IMR-90 (cell line): ENCODE measurements at regions not wholly inside any gene's neighbourhood (a gene's known extent, or its start where the extent isn't known, plus 50 kb on each side); places are given as distances from the start of the nearest gene placed in this dataset.

Experiments used
- ATAC-seq: fragments of 200-7000 bp; cut with Tn5 transposase; 2 replicates; pipeline ENCODE4 v1.9.1; 2020; ENCODE audit warnings: low read depth, mild to moderate bottlenecking, moderate library complexity
- BruUV-seq: library from RNA; stranded (reverse); fragments of 400-500 nt; replicated peaks from 2 replicates; lab custom pipeline; 2021; lab: Mats Ljungman, UMichigan
- CTCF ChIA-PET: fragments of 300-600 bp; formaldehyde crosslinking; extraction: SDS; loops from one replicate; lab custom pipeline; 2021; ENCODE audit warnings: antibody characterized with exemption; lab: Yijun Ruan, JAX
- POLR2A ChIA-PET: fragments of 300-600 bp; sonication (Branson Sonifier 250); formaldehyde crosslinking; loops from one replicate; lab custom pipeline; 2022; ENCODE audit warnings: antibody characterized with exemption; ENCODE audit not compliant: unreplicated experiment; lab: Charles Lee
- DNase-seq: peaks from one replicate; pipeline ENCODE4 v3.0.0; 2013
- H2AFZ ChIP-seq: replicated peaks from 2 replicates; pipeline ENCODE3; 2013; ENCODE audit warnings: low read length, mild to moderate bottlenecking; ENCODE audit not compliant: poor library complexity
- H2AK5ac ChIP-seq: 2 replicates; pipeline ENCODE4 v1.6.1; 2013; ENCODE audit warnings: low read depth, low read length, inconsistent platforms
- H2AK9ac ChIP-seq: replicated peaks from 2 replicates; pipeline ENCODE3; 2013; ENCODE audit warnings: mild to moderate bottlenecking, low read depth, low read length, moderate library complexity; ENCODE audit not compliant: poor library complexity
- H2BK120ac ChIP-seq: 2 replicates; pipeline ENCODE4 v1.6.1; 2013; ENCODE audit warnings: low read depth, low read length, inconsistent platforms
- H2BK15ac ChIP-seq: 3 replicates; pipeline ENCODE4 v1.6.1; 2013; ENCODE audit warnings: low read depth, low read length, inconsistent platforms
- H2BK20ac ChIP-seq: 2 replicates; pipeline ENCODE4 v1.6.1; 2013; ENCODE audit warnings: low read depth, mild to moderate bottlenecking, inconsistent platforms, low read length, moderate library complexity
- H2BK5ac ChIP-seq: 2 replicates; pipeline ENCODE4 v1.6.1; 2013; ENCODE audit warnings: mild to moderate bottlenecking, low read depth, low read length, inconsistent platforms; ENCODE audit not compliant: poor library complexity, severe bottlenecking
- H3K14ac ChIP-seq: replicated peaks from 2 replicates; pipeline ENCODE4 v1.6.1; 2013; ENCODE audit warnings: low read depth, low read length, inconsistent platforms
- H3K18ac ChIP-seq: 2 replicates; pipeline ENCODE4 v1.6.1; 2013; ENCODE audit warnings: low read depth, low read length, control low read depth
- H3K23ac ChIP-seq: 2 replicates; pipeline ENCODE4 v1.6.1; 2013; ENCODE audit warnings: low read depth, low read length, inconsistent platforms
- H3K27ac ChIP-seq: 2 replicates; pipeline ENCODE4 v1.5.1; 2013; ENCODE audit warnings: mild to moderate bottlenecking, control low read depth, low read length; ENCODE audit not compliant: insufficient read depth
- H3K27me3 ChIP-seq: 2 replicates; pipeline ENCODE4 v1.6.1; 2013; ENCODE audit warnings: low read length; ENCODE audit not compliant: control insufficient read depth, insufficient read depth
- H3K36me3 ChIP-seq: 2 replicates; pipeline ENCODE4 v1.6.1; 2013; ENCODE audit warnings: low read length, mixed read lengths; ENCODE audit not compliant: control insufficient read depth, insufficient read depth
- H3K4ac ChIP-seq: 2 replicates; pipeline ENCODE4 v1.6.1; 2013; ENCODE audit warnings: low read depth, low read length, inconsistent platforms
- H3K4me1 ChIP-seq: 2 replicates; pipeline ENCODE4 v1.6.1; 2013; ENCODE audit warnings: low read length, mixed read lengths; ENCODE audit not compliant: control insufficient read depth, insufficient read depth
- H3K4me2 ChIP-seq: 2 replicates; pipeline ENCODE4 v1.6.1; 2013; ENCODE audit warnings: low read depth, mild to moderate bottlenecking, control low read depth, low read length, moderate library complexity
- H3K4me3 ChIP-seq: 2 replicates; pipeline ENCODE4 v1.5.1; 2013; ENCODE audit warnings: low read depth, mild to moderate bottlenecking, control low read depth, low read length, moderate library complexity; ENCODE audit not compliant: insufficient read depth
- H3K56ac ChIP-seq: 2 replicates; pipeline ENCODE4 v1.6.1; 2013; ENCODE audit warnings: low read length, inconsistent platforms; ENCODE audit not compliant: insufficient read depth; ENCODE audit errors: extremely low read depth
- H3K79me1 ChIP-seq, 2 experiments: 2 replicates each; pipeline ENCODE4 v1.6.1; 2013; ENCODE audit warnings: low read length in 2 of 2, inconsistent platforms in 1 of 2, low read depth in 1 of 2
- H3K9ac ChIP-seq: 2 replicates; pipeline ENCODE4 v1.6.1; 2013; ENCODE audit warnings: low read depth, low read length, control low read depth
- H3K9me1 ChIP-seq: 2 replicates; pipeline ENCODE4 v1.6.1; 2013; ENCODE audit warnings: low read length, inconsistent platforms; ENCODE audit not compliant: insufficient read depth
- H3K9me3 ChIP-seq: 2 replicates; pipeline ENCODE4 v1.6.1; 2013; ENCODE audit warnings: low read length; ENCODE audit not compliant: control insufficient read depth, insufficient read depth
- H4K20me1 ChIP-seq: 2 replicates; pipeline ENCODE4 v1.6.1; 2013; ENCODE audit warnings: low read length, inconsistent platforms; ENCODE audit not compliant: insufficient read depth
- H4K5ac ChIP-seq: 2 replicates; pipeline ENCODE4 v1.6.1; 2013; ENCODE audit warnings: mild to moderate bottlenecking, low read depth, low read length, control low read depth
- H4K8ac ChIP-seq, 2 experiments: 2 replicates each; pipeline ENCODE4 v1.6.1; 2013; ENCODE audit warnings: low read depth in 2 of 2, low read length in 2 of 2, control low read depth in 1 of 2, inconsistent platforms in 1 of 2
- H4K91ac ChIP-seq: 2 replicates; pipeline ENCODE4 v1.6.1; 2013; ENCODE audit warnings: low read depth, low read length, inconsistent platforms; ENCODE audit not compliant: insufficient read depth
- BHLHE40 ChIP-seq: fragments of 150-350 bp; IDR thresholded peaks from 2 replicates; pipeline ENCODE4 v1.6.1; 2016; ENCODE audit warnings: mild to moderate bottlenecking, low read depth, low read length
- CTCF ChIP-seq: conservative IDR thresholded peaks from 2 replicates; pipeline ENCODE4 v1.5.1; 2012; ENCODE audit warnings: mild to moderate bottlenecking, low read depth, low read length, improper control_type of control experiment
- FOS ChIP-seq: fragments of 150-350 bp; IDR thresholded peaks from 2 replicates; pipeline ENCODE4 v1.6.1; 2016; ENCODE audit warnings: low read depth, low read length
- MAFK ChIP-seq: IDR thresholded peaks from 2 replicates; pipeline ENCODE4 v1.6.1; 2012; ENCODE audit warnings: low read depth, low read length, improper control_type of control experiment
- MAZ ChIP-seq: IDR thresholded peaks from 2 replicates; pipeline ENCODE4 v1.6.1; 2012; ENCODE audit warnings: low read depth, mild to moderate bottlenecking, low read length, improper control_type of control experiment, moderate library complexity, borderline replicate concordance
- MXI1 ChIP-seq: IDR thresholded peaks from 2 replicates; pipeline ENCODE4 v1.6.1; 2012; ENCODE audit warnings: low read depth, mild to moderate bottlenecking, low read length, moderate library complexity, borderline replicate concordance
- NFE2L2 ChIP-seq: fragments of 150-350 bp; IDR thresholded peaks from 2 replicates; pipeline ENCODE4 v1.6.1; 2016; ENCODE audit warnings: low read depth, mild to moderate bottlenecking, low read length
- RAD21 ChIP-seq: IDR thresholded peaks from 2 replicates; pipeline ENCODE4 v1.6.1; 2012; ENCODE audit warnings: low read length, improper control_type of control experiment
- RCOR1 ChIP-seq: IDR thresholded peaks from 2 replicates; pipeline ENCODE4 v1.6.1; 2012; ENCODE audit warnings: mild to moderate bottlenecking, low read length, improper control_type of control experiment; ENCODE audit not compliant: insufficient replicate concordance
- SMC3 ChIP-seq: fragments of 150-350 bp; IDR thresholded peaks from 2 replicates; pipeline ENCODE4 v1.6.1; 2016; ENCODE audit warnings: low read depth, mild to moderate bottlenecking, antibody characterized with exemption, low read length, moderate library complexity
- WGBS, 2 experiments: methylation state at CpG; one replicate each; pipeline versions ENCODE4 v1.1.5 to v1.1.7; 2013; ENCODE audit warnings: missing lambda C conversion rate in 2 of 2; ENCODE audit not compliant: insufficient read length in 1 of 2; ENCODE audit errors: extremely low coverage in 2 of 2; 5-methylcytosine and 5-hydroxymethylcytosine counted together
- dilution Hi-C: fragments of 300-500 bp; cut with HindIII; formaldehyde crosslinking; loops from one replicate; pipeline ENCODE4 v1.14.3; 2018; ENCODE audit warnings: low sequenced_read_pairs; ENCODE audit not compliant: unreplicated experiment
- in situ Hi-C: fragments of 300-500 bp; cut with MboI; formaldehyde crosslinking; loops from 3 replicates; pipeline ENCODE4 v1.14.3; 2019; ENCODE audit warnings: low sequenced_read_pairs, inconsistent platforms, mixed read lengths
- intact Hi-C: fragments of 100-400 bp; cut with micrococcal nuclease; formaldehyde crosslinking; loops from 2 replicates; pipeline ENCODE4 v1.10.0; 2022
- TF ChIP-seq, protein P1 (sequence below): fragments of 150-350 bp; IDR thresholded peaks from 2 replicates; pipeline ENCODE4 v1.6.1; 2017; ENCODE audit warnings: mild to moderate bottlenecking, antibody characterized with exemption, low read length, low read depth
- TF ChIP-seq, protein P2 (sequence below): fragments of 150-350 bp; IDR thresholded peaks from 2 replicates; pipeline ENCODE4 v1.6.1; 2016; ENCODE audit warnings: low read depth, mild to moderate bottlenecking, low read length, moderate library complexity, borderline replicate concordance

GRCh38 chr3:22634433-22634832 lies 568.7 kb upstream of the UBE2E2 start:
- Histone ChIP-seq H3K36me3 (no peaks in the 10 kb centered on the region), H3K18ac (no peak overlapping the region), H3K4ac (no peak overlapping the region), H4K91ac (no peak overlapping the region), H3K27ac (no peak overlapping the region), H3K56ac (no peak overlapping the region), H3K79me1 (no peaks in the 10 kb centered on the region), H2AFZ (no peak overlapping the region), H2BK120ac (no peak overlapping the region), H3K4me3 (no peak overlapping the region), H2BK15ac (no peak overlapping the region), H3K4me1 (no peaks in the 10 kb centered on the region), H2BK20ac (no peak overlapping the region), H3K4me2 (no peak overlapping the region), H3K14ac (no peak overlapping the region), H3K27me3 (no peaks in the 10 kb centered on the region), H2AK9ac (no peak overlapping the region), H3K9ac (no peak overlapping the region), H2AK5ac (no peak overlapping the region), H4K20me1 (no peaks in the 10 kb centered on the region), H3K23ac (no peak overlapping the region), H4K8ac (no peak overlapping the region), H3K9me1 (no peaks in the 10 kb centered on the region), H2BK5ac (no peak overlapping the region), H3K9me3 (no peaks in the 10 kb centered on the region), H4K5ac (no peak overlapping the region)
- BruUV-seq, result no TSS peak
- POLR2A ChIA-PET, result no interaction called here
- dilution Hi-C loops (no loop called here), intact Hi-C loops (no loop called here), in situ Hi-C loops (no loop called here)
- CTCF ChIA-PET, result no interaction called here
- TF ChIP-seq SMC3, result no peak
- no peak for TF ChIP-seq MAZ
- TF ChIP-seq, protein P1, sequence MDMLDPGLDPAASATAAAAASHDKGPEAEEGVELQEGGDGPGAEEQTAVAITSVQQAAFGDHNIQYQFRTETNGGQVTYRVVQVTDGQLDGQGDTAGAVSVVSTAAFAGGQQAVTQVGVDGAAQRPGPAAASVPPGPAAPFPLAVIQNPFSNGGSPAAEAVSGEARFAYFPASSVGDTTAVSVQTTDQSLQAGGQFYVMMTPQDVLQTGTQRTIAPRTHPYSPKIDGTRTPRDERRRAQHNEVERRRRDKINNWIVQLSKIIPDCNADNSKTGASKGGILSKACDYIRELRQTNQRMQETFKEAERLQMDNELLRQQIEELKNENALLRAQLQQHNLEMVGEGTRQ, result no peak
- TF ChIP-seq, protein P2, sequence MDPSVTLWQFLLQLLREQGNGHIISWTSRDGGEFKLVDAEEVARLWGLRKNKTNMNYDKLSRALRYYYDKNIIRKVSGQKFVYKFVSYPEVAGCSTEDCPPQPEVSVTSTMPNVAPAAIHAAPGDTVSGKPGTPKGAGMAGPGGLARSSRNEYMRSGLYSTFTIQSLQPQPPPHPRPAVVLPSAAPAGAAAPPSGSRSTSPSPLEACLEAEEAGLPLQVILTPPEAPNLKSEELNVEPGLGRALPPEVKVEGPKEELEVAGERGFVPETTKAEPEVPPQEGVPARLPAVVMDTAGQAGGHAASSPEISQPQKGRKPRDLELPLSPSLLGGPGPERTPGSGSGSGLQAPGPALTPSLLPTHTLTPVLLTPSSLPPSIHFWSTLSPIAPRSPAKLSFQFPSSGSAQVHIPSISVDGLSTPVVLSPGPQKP, result no peak
- no peak for TF ChIP-seq FOS
- no peak for TF ChIP-seq RAD21
- no peak for TF ChIP-seq NFE2L2
- TF ChIP-seq BHLHE40, result no peak
- no peak for TF ChIP-seq MAFK
- no peak for TF ChIP-seq MXI1
- no peak for TF ChIP-seq RCOR1
- no peak for TF ChIP-seq CTCF
- DNase-seq, result no peak
- ATAC-seq, result no peak
- WGBS, 2 experiments, result 40% methylated on average over 1 of the region's 1 CpG; no CpG with 5 or more reads in 1 of the 2 experiments
